K562 (cell line): ENCODE measurements at regions not wholly inside any gene's neighbourhood (a gene's known extent, or its start where the extent isn't known, plus 50 kb on each side); places are given as distances from the start of the nearest gene placed in this dataset.

Experiments used
- ARID1B ChIP-seq: fragments of 450-650 bp; IDR thresholded peaks from 2 replicates; pipeline ENCODE4 v1.6.1; 2016; ENCODE audit warnings: antibody characterized with exemption, mild to moderate bottlenecking, inconsistent platforms
- ARID3A ChIP-seq: IDR thresholded peaks from 2 replicates; pipeline ENCODE4 v1.6.1; 2012; ENCODE audit warnings: low read depth, low read length, improper control_type of control experiment, borderline replicate concordance
- CTCF ChIP-seq, 3 experiments: IDR thresholded peaks in 2 of 3; conservative IDR thresholded peaks in 1 of 3; 2 replicates each; pipeline ENCODE4 v1.5.1; 2011 to 2012; ENCODE audit warnings: low read length in 3 of 3, mild to moderate bottlenecking in 3 of 3, control low read depth in 2 of 3, improper control_type of control experiment in 1 of 3, inconsistent platforms in 1 of 3, low read depth in 1 of 3, mixed read lengths in 1 of 3, moderate library complexity in 1 of 3; ENCODE audit not compliant: insufficient read depth in 2 of 3
- EP300 ChIP-seq: IDR thresholded peaks from 2 replicates; pipeline ENCODE4 v1.6.1; 2012; ENCODE audit warnings: low read length, improper control_type of control experiment
- GABPA ChIP-seq: fragments of 200-800 bp; sonication (Bioruptor generic); conservative IDR thresholded peaks from 2 replicates; pipeline ENCODE4 v1.6.1; 2016; ENCODE audit warnings: low read depth, missing genetic modification characterization, missing compliant biosample characterization
- HMG20A ChIP-seq: fragments of 450-650 bp; formaldehyde crosslinking; conservative IDR thresholded peaks from 2 replicates; pipeline ENCODE4 v1.4.0; 2020; ENCODE audit warnings: mild to moderate bottlenecking, mixed read lengths
- NFXL1 ChIP-seq: fragments of 450-650 bp; formaldehyde crosslinking; IDR thresholded peaks from 2 replicates; pipeline ENCODE4 v1.4.0; 2021; ENCODE audit warnings: mild to moderate bottlenecking
- RFX5 ChIP-seq: IDR thresholded peaks from 2 replicates; pipeline ENCODE4 v1.6.1; 2011; ENCODE audit warnings: low read depth, mild to moderate bottlenecking, improper control_type of control experiment, low read length
- SETDB1 ChIP-seq: IDR thresholded peaks from one replicate; pipeline ENCODE4 v1.6.1; 2012; ENCODE audit warnings: low read length, control low read depth, inconsistent platforms
- TF ChIP-seq, protein P1 (sequence below): sonication (generic); formaldehyde crosslinking; IDR thresholded peaks from 2 replicates; pipeline ENCODE4 v1.8.1; 2023; ENCODE audit warnings: mild to moderate bottlenecking, missing genetic modification reagents
- TF ChIP-seq, protein P2 (sequence below): sonication (generic); formaldehyde crosslinking; IDR thresholded peaks from 2 replicates; pipeline ENCODE4 v1.8.1; 2023; ENCODE audit warnings: mild to moderate bottlenecking, missing genetic modification reagents

GRCh38 chr3:15876669-15877068, 78.9 kb upstream of the ANKRD28 start:
- TF ChIP-seq HMG20A (CRISPR knock-in tag) (no peak), ARID3A (no peak), CTCF (IDR thresholded peaks at IDR 0.05 in 2 of 3, conservative IDR thresholded peaks at IDR 0.05 in 1 of 3; ENCODE audit: insufficient read depth in 2 of 3, low read depth in 1 of 3, low read length in 3 of 3) (no peak), GABPA (tag) (no peak), ARID1B (no peak), RFX5 (no peak), EP300 (no peak), SETDB1 (no peak), NFXL1 (CRISPR knock-in tag) (no peak)
- TF ChIP-seq, protein P1, sequence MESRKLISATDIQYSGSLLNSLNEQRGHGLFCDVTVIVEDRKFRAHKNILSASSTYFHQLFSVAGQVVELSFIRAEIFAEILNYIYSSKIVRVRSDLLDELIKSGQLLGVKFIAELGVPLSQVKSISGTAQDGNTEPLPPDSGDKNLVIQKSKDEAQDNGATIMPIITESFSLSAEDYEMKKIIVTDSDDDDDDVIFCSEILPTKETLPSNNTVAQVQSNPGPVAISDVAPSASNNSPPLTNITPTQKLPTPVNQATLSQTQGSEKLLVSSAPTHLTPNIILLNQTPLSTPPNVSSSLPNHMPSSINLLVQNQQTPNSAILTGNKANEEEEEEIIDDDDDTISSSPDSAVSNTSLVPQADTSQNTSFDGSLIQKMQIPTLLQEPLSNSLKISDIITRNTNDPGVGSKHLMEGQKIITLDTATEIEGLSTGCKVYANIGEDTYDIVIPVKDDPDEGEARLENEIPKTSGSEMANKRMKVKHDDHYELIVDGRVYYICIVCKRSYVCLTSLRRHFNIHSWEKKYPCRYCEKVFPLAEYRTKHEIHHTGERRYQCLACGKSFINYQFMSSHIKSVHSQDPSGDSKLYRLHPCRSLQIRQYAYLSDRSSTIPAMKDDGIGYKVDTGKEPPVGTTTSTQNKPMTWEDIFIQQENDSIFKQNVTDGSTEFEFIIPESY (CRISPR knock-in tag), result no peak
- TF ChIP-seq, protein P2, sequence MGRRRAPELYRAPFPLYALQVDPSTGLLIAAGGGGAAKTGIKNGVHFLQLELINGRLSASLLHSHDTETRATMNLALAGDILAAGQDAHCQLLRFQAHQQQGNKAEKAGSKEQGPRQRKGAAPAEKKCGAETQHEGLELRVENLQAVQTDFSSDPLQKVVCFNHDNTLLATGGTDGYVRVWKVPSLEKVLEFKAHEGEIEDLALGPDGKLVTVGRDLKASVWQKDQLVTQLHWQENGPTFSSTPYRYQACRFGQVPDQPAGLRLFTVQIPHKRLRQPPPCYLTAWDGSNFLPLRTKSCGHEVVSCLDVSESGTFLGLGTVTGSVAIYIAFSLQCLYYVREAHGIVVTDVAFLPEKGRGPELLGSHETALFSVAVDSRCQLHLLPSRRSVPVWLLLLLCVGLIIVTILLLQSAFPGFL (CRISPR knock-in tag), result no peak
